SH-SY5Y (cell line): ENCODE measurements at regions not wholly inside any gene's neighbourhood (a gene's known extent, or its start where the extent isn't known, plus 50 kb on each side); places are given as distances from the start of the nearest gene placed in this dataset.

ENCODE experiments used
- GATA2 ChIP-seq: IDR thresholded peaks from 2 replicates; pipeline ENCODE4 v1.6.1; 2011; ENCODE audit warnings: mild to moderate bottlenecking, low read depth, low read length
- GATA3 ChIP-seq: IDR thresholded peaks from 2 replicates; pipeline ENCODE4 v1.6.1; 2011; ENCODE audit warnings: low read depth, mild to moderate bottlenecking, low read length, moderate library complexity

GRCh38 chr6:145261758-145262157, 473.6 kb downstream of the EPM2A start:
- TF ChIP-seq GATA2 (no peak), GATA3 (no peak)
